GM12878 (cell line): ENCODE measurements at regions not wholly inside any gene's neighbourhood (a gene's known extent, or its start where the extent isn't known, plus 50 kb on each side); places are given as distances from the start of the nearest gene placed in this dataset.

ENCODE experiments used
- ATAC-seq: fragments of 200-7000 bp; cut with Tn5 transposase; 3 replicates; pipeline ENCODE4 v1.9.1; 2020; ENCODE audit warnings: mild to moderate bottlenecking, moderate library complexity
- BruUV-seq: library from RNA; stranded (reverse); fragments of 400-500 nt; replicated peaks from 2 replicates; lab custom pipeline; 2021; lab: Mats Ljungman, UMichigan
- CTCF ChIA-PET: fragments of 300-600 bp; sonication (Branson Sonifier 250); formaldehyde crosslinking; extraction: SDS; loops from one replicate; lab custom pipeline; 2021; ENCODE audit warnings: inconsistent platforms; lab: Yijun Ruan, JAX
- POLR2A ChIA-PET: fragments of 350-600 bp; formaldehyde crosslinking; extraction: SDS; loops from one replicate; lab custom pipeline; 2021; ENCODE audit warnings: inconsistent platforms; lab: Charles Lee
- RAD21 ChIA-PET: fragments of 300-600 bp; sonication (Branson Sonifier 250); formaldehyde crosslinking; loops from one replicate; lab custom pipeline; 2023; ENCODE audit warnings: antibody characterized with exemption; ENCODE audit not compliant: unreplicated experiment; lab: Charles Lee
- SMC1A ChIA-PET: fragments of 300-600 bp; sonication (Branson Sonifier 250); formaldehyde crosslinking; loops from one replicate; lab custom pipeline; 2023; ENCODE audit not compliant: unreplicated experiment, uncharacterized antibody; lab: Charles Lee
- DNase-seq: peaks from one replicate; pipeline ENCODE4 v3.0.0-alpha.2; 2011; ENCODE audit warnings: low read depth, low spot score
- FAIRE-seq: peaks from 3 replicates; lab custom pipeline; 2011; peaks lifted over from hg19 to GRCh38; lab: Jason Lieb, UNC
- H2AFZ ChIP-seq: 2 replicates; pipeline ENCODE4 v1.6.0; 2011; ENCODE audit warnings: low read depth, low read length, control low read depth; ENCODE audit not compliant: control insufficient read depth
- H3K27ac ChIP-seq: 2 replicates; pipeline ENCODE4 v1.5.1; 2011; ENCODE audit warnings: control low read depth; ENCODE audit not compliant: control insufficient read depth, insufficient read depth
- H3K27me3 ChIP-seq, 2 experiments: replicated peaks in 1 of 2; 2 replicates each; pipeline versions ENCODE4 v1.6.0 to v1.6.1; 2011; ENCODE audit warnings: low read length in 1 of 2; ENCODE audit not compliant: control insufficient read depth in 2 of 2, insufficient read depth in 2 of 2
- H3K36me3 ChIP-seq, 2 experiments: 2 replicates each; pipeline ENCODE4 v1.5.1; 2011; ENCODE audit warnings: low read length in 1 of 2; ENCODE audit not compliant: control insufficient read depth in 2 of 2, insufficient read depth in 2 of 2
- H3K4me1 ChIP-seq: 2 replicates; pipeline ENCODE4 v1.6.1; 2011; ENCODE audit warnings: mild to moderate bottlenecking, low read length, moderate library complexity, mixed read lengths; ENCODE audit not compliant: control insufficient read depth, insufficient read depth
- H3K4me2 ChIP-seq: 2 replicates; pipeline ENCODE4 v1.6.0; 2011; ENCODE audit warnings: control low read depth; ENCODE audit not compliant: control insufficient read depth, insufficient read depth
- H3K4me3 ChIP-seq: fragments of 200-600 bp; sonication (generic); 2 replicates; pipeline ENCODE4 v1.5.1; 2016
- H3K79me2 ChIP-seq: 2 replicates; pipeline ENCODE4 v1.6.0; 2011; ENCODE audit warnings: low read length; ENCODE audit not compliant: control insufficient read depth, insufficient read depth
- H3K9ac ChIP-seq: 2 replicates; pipeline ENCODE4 v1.8.0; 2011; ENCODE audit warnings: low read length, control low read depth, mixed read lengths; ENCODE audit not compliant: control insufficient read depth, insufficient read depth
- H3K9me3 ChIP-seq: replicated peaks from 3 replicates; pipeline ENCODE4 v1.5.1; 2011; ENCODE audit warnings: mild to moderate bottlenecking, low read length; ENCODE audit not compliant: control insufficient read depth, insufficient read depth
- H4K20me1 ChIP-seq: 2 replicates; pipeline ENCODE4 v1.6.0; 2011; ENCODE audit not compliant: control insufficient read depth, insufficient read depth
- ATF7 ChIP-seq: fragments of 450-650 bp; IDR thresholded peaks from 2 replicates; pipeline ENCODE4 v1.6.1; 2016; ENCODE audit warnings: low read depth, mild to moderate bottlenecking
- BMI1 ChIP-seq: fragments of 450-650 bp; IDR thresholded peaks from 2 replicates; pipeline ENCODE4 v1.6.1; 2016; ENCODE audit warnings: mild to moderate bottlenecking, moderate library complexity, borderline replicate concordance
- CBFB ChIP-seq: IDR thresholded peaks from 2 replicates; pipeline ENCODE4 v1.6.1; 2016; ENCODE audit warnings: antibody characterized with exemption, low read depth
- GATAD2B ChIP-seq: fragments of 450-650 bp; conservative IDR thresholded peaks from 2 replicates; pipeline ENCODE4 v1.6.1; 2017; ENCODE audit warnings: low read depth, mild to moderate bottlenecking, moderate library complexity
- JUNB ChIP-seq: IDR thresholded peaks from 2 replicates; pipeline ENCODE4 v1.6.1; 2016; ENCODE audit warnings: antibody characterized with exemption, mild to moderate bottlenecking
- MEF2A ChIP-seq: IDR thresholded peaks from 2 replicates; pipeline ENCODE4 v1.6.1; 2011; ENCODE audit warnings: low read depth, mild to moderate bottlenecking, low read length, moderate library complexity; ENCODE audit not compliant: insufficient read depth
- MTA2 ChIP-seq: fragments of 450-650 bp; IDR thresholded peaks from 2 replicates; pipeline ENCODE4 v1.6.1; 2016; ENCODE audit warnings: low read depth, mild to moderate bottlenecking, moderate library complexity
- NBN ChIP-seq: fragments of 450-650 bp; IDR thresholded peaks from 2 replicates; pipeline ENCODE4 v1.6.1; 2016
- SMAD1 ChIP-seq: fragments of 450-650 bp; IDR thresholded peaks from 2 replicates; pipeline ENCODE4 v1.6.1; 2018; ENCODE audit warnings: mild to moderate bottlenecking, low read depth; ENCODE audit not compliant: partially characterized antibody
- SMARCA5 ChIP-seq: fragments of 450-650 bp; IDR thresholded peaks from 2 replicates; pipeline ENCODE4 v1.6.1; 2017; ENCODE audit warnings: mild to moderate bottlenecking
- SUZ12 ChIP-seq: fragments of 200-600 bp; sonication (generic); IDR thresholded peaks from one replicate; pipeline ENCODE4 v1.6.1; 2018; ENCODE audit warnings: antibody characterized with exemption, mild to moderate bottlenecking; ENCODE audit not compliant: unreplicated experiment
- TAF1 ChIP-seq: IDR thresholded peaks from 2 replicates; pipeline ENCODE4 v1.6.1; 2011; ENCODE audit warnings: mild to moderate bottlenecking, low read depth, low read length, borderline replicate concordance
- ZNF622 ChIP-seq: fragments of 450-650 bp; IDR thresholded peaks from 2 replicates; pipeline ENCODE4 v1.6.1; 2017; ENCODE audit warnings: mild to moderate bottlenecking, inconsistent platforms
- WGBS: methylation state at CpG from one replicate; pipeline ENCODE4 v1.1.6; 2016; ENCODE audit warnings: low lambda C conversion rate; ENCODE audit not compliant: insufficient replicate concordance, insufficient coverage; ENCODE audit errors: missing lambda C conversion rate; 5-methylcytosine and 5-hydroxymethylcytosine counted together
- in situ Hi-C: fragments of 300-500 bp; cut with MboI; formaldehyde crosslinking; loops from 9 replicates; pipeline ENCODE4 v1.14.3; 2018; ENCODE audit warnings: mixed read lengths
- intact Hi-C: fragments of 100-400 bp; cut with micrococcal nuclease; formaldehyde crosslinking; loops from one replicate; pipeline ENCODE4 v1.14.2; 2022; ENCODE audit not compliant: unreplicated experiment
- TF ChIP-seq, protein P1 (sequence below): fragments of 450-650 bp; IDR thresholded peaks from 2 replicates; pipeline ENCODE4 v1.6.1; 2014; ENCODE audit warnings: mild to moderate bottlenecking

- ChIA-PET RAD21 (no interaction called here), CTCF (interaction anchor here (0.6 to 0.7 kb wide), 2 partner anchors 13 to 540 kb away, joined by 3 read pairs; no protein-coding TSS in a partner anchor), POLR2A (no interaction called here), SMC1A (no interaction called here)
- no TSS peak for BruUV-seq
- intact Hi-C loops = no loop called here
- 26% methylated on average over 3 of the region's 3 CpGs for WGBS
- Histone ChIP-seq H3K9ac (no peak overlapping the region), H4K20me1 (no peaks in the 10 kb centered on the region), H2AFZ (no peak overlapping the region), H3K27ac (no peak overlapping the region), H3K4me1 (no peaks in the 10 kb centered on the region), H3K4me3 (no peak overlapping the region), H3K79me2 (no peaks in the 10 kb centered on the region), H3K36me3 (no peaks in the 10 kb centered on the region), H3K4me2 (no peak overlapping the region), H3K9me3 (no peaks in the 10 kb centered on the region), H3K27me3 (no peaks in the 10 kb centered on the region)
- in situ Hi-C loops = no loop called here
- DNase-seq (no peak), ATAC-seq (no peak), FAIRE-seq (no peak)
- no peak for TF ChIP-seq MTA2
- TF ChIP-seq NBN = no peak
- no peak for TF ChIP-seq ZNF622
- no peak for TF ChIP-seq BMI1
- TF ChIP-seq ATF7 = no peak
Observed at GRCh38 chr2:183458460-183458859, 334.2 kb downstream of the NUP35 start.

- Histone ChIP-seq H3K4me1 (no peaks in the 10 kb centered on the region), H4K20me1 (no peaks in the 10 kb centered on the region), H2AFZ (no peak overlapping the region), H3K4me2 (no peak overlapping the region), H3K36me3 (no peaks in the 10 kb centered on the region), H3K9me3 (no peaks in the 10 kb centered on the region), H3K79me2 (no peaks in the 10 kb centered on the region), H3K27ac (no peak overlapping the region), H3K9ac (no peak overlapping the region), H3K27me3 (no peaks in the 10 kb centered on the region), H3K4me3 (no peak overlapping the region)
- FAIRE-seq (no peak), DNase-seq (no peak), ATAC-seq (no peak)
- CTCF ChIA-PET = no interaction called here
- POLR2A ChIA-PET = no interaction called here
- no peak for TF ChIP-seq JUNB
- TF ChIP-seq SMARCA5 = no peak
- TF ChIP-seq MEF2A = no peak
- TF ChIP-seq CBFB = no peak
- no peak for TF ChIP-seq SUZ12
- TF ChIP-seq, protein P1, sequence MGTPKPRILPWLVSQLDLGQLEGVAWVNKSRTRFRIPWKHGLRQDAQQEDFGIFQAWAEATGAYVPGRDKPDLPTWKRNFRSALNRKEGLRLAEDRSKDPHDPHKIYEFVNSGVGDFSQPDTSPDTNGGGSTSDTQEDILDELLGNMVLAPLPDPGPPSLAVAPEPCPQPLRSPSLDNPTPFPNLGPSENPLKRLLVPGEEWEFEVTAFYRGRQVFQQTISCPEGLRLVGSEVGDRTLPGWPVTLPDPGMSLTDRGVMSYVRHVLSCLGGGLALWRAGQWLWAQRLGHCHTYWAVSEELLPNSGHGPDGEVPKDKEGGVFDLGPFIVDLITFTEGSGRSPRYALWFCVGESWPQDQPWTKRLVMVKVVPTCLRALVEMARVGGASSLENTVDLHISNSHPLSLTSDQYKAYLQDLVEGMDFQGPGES = no peak
- no peak for TF ChIP-seq GATAD2B
- TF ChIP-seq SMAD1 = no peak
- TF ChIP-seq TAF1 = no peak
- in situ Hi-C loops = no loop called here
- BruUV-seq = no TSS peak
- 4% methylated on average over 4 of the region's 4 CpGs for WGBS
- intact Hi-C loops = no loop called here
- SMC1A ChIA-PET = no interaction called here
- RAD21 ChIA-PET = no interaction called here
Observed at GRCh38 chr2:183459466-183459865, 335.2 kb downstream of the NUP35 start.
